Neural cell (in vitro differentiated cells): ENCODE measurements at regions not wholly inside any gene's neighbourhood (a gene's known extent, or its start where the extent isn't known, plus 50 kb on each side); places are given as distances from the start of the nearest gene placed in this dataset.

ENCODE experiments used
- EZH2 ChIP-seq: fragments of 200-600, 300-800 bp; shearing (Covaris generic), sonication (generic); IDR thresholded peaks from 2 replicates; pipeline ENCODE4 v1.6.1; 2014; ENCODE audit warnings: antibody characterized with exemption, low read length, borderline replicate concordance, mild to moderate bottlenecking; ENCODE audit not compliant: insufficient read depth, poor library complexity, severe bottlenecking
- MXI1 ChIP-seq: fragments of 450-650 bp; conservative IDR thresholded peaks from 2 replicates; pipeline ENCODE4 v1.6.1; 2014; ENCODE audit warnings: antibody characterized with exemption, mild to moderate bottlenecking; ENCODE audit not compliant: poor library complexity, severe bottlenecking
- POLR2AphosphoS5 ChIP-seq: IDR thresholded peaks from 2 replicates; pipeline ENCODE4 v1.6.1; 2012
- SMC3 ChIP-seq: fragments of 450-650 bp; conservative IDR thresholded peaks from 2 replicates; pipeline ENCODE4 v1.6.1; 2014; ENCODE audit warnings: antibody characterized with exemption, mild to moderate bottlenecking, moderate library complexity; ENCODE audit not compliant: poor library complexity
- TF ChIP-seq, protein P1 (sequence below): fragments of 450-650 bp; IDR thresholded peaks from 2 replicates; pipeline ENCODE4 v1.5.1; 2014; ENCODE audit warnings: antibody characterized with exemption, mild to moderate bottlenecking, moderate library complexity; ENCODE audit not compliant: poor library complexity, severe bottlenecking
- TF ChIP-seq, protein P2 (sequence below): IDR thresholded peaks from 2 replicates; pipeline ENCODE4 v1.6.1; 2012; ENCODE audit warnings: borderline replicate concordance

DNA sequence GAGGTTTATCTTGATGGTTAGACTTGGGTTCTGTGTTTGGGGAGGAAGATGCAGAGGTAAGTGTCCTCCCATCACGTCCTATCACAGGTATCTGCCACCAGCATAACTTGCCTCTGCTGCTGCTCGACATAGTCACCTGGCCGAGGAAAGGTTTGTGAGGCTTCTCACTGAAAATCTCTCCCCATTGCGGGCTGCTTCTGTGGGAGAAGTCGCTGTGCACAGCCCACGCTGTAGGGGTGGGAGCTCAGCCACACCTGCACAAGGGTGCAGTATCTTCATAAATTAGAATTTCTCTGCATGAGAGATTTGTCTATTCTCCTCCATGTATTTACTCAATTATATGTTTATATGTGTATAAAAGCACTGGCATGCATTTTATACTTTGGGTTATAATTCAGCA is 415.7 kb upstream of the MYT1L start:
- TF ChIP-seq EZH2 = no peak
- TF ChIP-seq, protein P1, sequence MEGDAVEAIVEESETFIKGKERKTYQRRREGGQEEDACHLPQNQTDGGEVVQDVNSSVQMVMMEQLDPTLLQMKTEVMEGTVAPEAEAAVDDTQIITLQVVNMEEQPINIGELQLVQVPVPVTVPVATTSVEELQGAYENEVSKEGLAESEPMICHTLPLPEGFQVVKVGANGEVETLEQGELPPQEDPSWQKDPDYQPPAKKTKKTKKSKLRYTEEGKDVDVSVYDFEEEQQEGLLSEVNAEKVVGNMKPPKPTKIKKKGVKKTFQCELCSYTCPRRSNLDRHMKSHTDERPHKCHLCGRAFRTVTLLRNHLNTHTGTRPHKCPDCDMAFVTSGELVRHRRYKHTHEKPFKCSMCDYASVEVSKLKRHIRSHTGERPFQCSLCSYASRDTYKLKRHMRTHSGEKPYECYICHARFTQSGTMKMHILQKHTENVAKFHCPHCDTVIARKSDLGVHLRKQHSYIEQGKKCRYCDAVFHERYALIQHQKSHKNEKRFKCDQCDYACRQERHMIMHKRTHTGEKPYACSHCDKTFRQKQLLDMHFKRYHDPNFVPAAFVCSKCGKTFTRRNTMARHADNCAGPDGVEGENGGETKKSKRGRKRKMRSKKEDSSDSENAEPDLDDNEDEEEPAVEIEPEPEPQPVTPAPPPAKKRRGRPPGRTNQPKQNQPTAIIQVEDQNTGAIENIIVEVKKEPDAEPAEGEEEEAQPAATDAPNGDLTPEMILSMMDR = no peak
- no peak for TF ChIP-seq SMC3
- TF ChIP-seq POLR2AphosphoS5 = no peak
- no peak for TF ChIP-seq MXI1
- TF ChIP-seq, protein P2, sequence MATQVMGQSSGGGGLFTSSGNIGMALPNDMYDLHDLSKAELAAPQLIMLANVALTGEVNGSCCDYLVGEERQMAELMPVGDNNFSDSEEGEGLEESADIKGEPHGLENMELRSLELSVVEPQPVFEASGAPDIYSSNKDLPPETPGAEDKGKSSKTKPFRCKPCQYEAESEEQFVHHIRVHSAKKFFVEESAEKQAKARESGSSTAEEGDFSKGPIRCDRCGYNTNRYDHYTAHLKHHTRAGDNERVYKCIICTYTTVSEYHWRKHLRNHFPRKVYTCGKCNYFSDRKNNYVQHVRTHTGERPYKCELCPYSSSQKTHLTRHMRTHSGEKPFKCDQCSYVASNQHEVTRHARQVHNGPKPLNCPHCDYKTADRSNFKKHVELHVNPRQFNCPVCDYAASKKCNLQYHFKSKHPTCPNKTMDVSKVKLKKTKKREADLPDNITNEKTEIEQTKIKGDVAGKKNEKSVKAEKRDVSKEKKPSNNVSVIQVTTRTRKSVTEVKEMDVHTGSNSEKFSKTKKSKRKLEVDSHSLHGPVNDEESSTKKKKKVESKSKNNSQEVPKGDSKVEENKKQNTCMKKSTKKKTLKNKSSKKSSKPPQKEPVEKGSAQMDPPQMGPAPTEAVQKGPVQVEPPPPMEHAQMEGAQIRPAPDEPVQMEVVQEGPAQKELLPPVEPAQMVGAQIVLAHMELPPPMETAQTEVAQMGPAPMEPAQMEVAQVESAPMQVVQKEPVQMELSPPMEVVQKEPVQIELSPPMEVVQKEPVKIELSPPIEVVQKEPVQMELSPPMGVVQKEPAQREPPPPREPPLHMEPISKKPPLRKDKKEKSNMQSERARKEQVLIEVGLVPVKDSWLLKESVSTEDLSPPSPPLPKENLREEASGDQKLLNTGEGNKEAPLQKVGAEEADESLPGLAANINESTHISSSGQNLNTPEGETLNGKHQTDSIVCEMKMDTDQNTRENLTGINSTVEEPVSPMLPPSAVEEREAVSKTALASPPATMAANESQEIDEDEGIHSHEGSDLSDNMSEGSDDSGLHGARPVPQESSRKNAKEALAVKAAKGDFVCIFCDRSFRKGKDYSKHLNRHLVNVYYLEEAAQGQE = no peak
